ENCODE measurements at regions not wholly inside any gene's neighbourhood (a gene's known extent, or its start where the extent isn't known, plus 50 kb on each side); places are given as distances from the start of the nearest gene placed in this dataset.
"Not testable (repeated sequence)": the region's sequence is repeated elsewhere in the genome, so short reads cannot be mapped to it uniquely, and the experiment has no call there.

DNA sequence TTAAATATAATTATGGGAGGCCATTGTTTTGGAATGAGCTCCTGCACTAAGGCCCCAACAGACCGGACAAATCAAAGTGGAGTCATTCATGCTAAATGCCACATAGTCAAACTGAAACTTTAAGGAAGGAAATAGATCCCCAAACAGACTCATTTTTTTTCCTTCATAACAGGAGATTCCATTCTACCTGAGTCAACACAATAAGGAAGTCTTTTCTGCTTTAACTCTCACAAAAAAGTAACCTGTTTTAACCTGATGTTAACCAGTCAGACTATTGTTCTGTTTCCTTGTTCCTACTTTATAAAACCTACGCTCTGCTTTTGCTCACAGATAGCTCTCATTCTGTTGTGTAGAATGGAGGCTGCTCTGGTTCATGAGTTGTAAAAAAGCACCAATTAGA lies 234.9 kb downstream of the YTHDC2 start:
- Mint-ChIP-seq H3K27ac (ENCODE audit: unreplicated experiment) (no peak overlapping the region), H3K4me1 (ENCODE audit: low read depth, unreplicated experiment) (no peaks in the 10 kb centered on the region), H3K9me3 (ENCODE audit: unreplicated experiment) (peaks cover 10% of the 10 kb centered on the region), H3K36me3 (ENCODE audit: insufficient read depth, unreplicated experiment) (no peaks in the 10 kb centered on the region), H3K27me3 (ENCODE audit: insufficient read depth, unreplicated experiment) (peaks cover 3% of the 10 kb centered on the region), H3K4me3 (ENCODE audit: unreplicated experiment) (no peak overlapping the region)
- no peak for DNase-seq
- TF ChIP-seq, protein P1, sequence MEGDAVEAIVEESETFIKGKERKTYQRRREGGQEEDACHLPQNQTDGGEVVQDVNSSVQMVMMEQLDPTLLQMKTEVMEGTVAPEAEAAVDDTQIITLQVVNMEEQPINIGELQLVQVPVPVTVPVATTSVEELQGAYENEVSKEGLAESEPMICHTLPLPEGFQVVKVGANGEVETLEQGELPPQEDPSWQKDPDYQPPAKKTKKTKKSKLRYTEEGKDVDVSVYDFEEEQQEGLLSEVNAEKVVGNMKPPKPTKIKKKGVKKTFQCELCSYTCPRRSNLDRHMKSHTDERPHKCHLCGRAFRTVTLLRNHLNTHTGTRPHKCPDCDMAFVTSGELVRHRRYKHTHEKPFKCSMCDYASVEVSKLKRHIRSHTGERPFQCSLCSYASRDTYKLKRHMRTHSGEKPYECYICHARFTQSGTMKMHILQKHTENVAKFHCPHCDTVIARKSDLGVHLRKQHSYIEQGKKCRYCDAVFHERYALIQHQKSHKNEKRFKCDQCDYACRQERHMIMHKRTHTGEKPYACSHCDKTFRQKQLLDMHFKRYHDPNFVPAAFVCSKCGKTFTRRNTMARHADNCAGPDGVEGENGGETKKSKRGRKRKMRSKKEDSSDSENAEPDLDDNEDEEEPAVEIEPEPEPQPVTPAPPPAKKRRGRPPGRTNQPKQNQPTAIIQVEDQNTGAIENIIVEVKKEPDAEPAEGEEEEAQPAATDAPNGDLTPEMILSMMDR (IDR thresholded peaks at IDR 0.05; ENCODE audit: insufficient read depth in 1 of 2, low read depth in 1 of 2, low read length in 1 of 2, severe bottlenecking in 1 of 2, unreplicated experiment in 1 of 2) = no peak
- ChIA-PET CTCF (no interaction called here), POLR2A (no interaction called here)
- Histone ChIP-seq H3K4me3 (ENCODE audit: low read depth, low read length) (no peak overlapping the region), H3K36me3 (ENCODE audit: control insufficient read depth, insufficient read depth, low read length) (no peaks in the 10 kb centered on the region), H3K27me3 (replicated peaks; ENCODE audit: control insufficient read depth, insufficient read depth, low read length) (no peaks in the 10 kb centered on the region), H3K9me3 (peaks cover 11% of the 10 kb centered on the region; the same call in 1 of the 2 replicates), H3K4me1 (no peaks in the 10 kb centered on the region)
- BruUV-seq (replicated peaks) = no TSS peak
- intact Hi-C loops (cut with micrococcal nuclease; ENCODE audit: unreplicated experiment) = no loop called here

DNA sequence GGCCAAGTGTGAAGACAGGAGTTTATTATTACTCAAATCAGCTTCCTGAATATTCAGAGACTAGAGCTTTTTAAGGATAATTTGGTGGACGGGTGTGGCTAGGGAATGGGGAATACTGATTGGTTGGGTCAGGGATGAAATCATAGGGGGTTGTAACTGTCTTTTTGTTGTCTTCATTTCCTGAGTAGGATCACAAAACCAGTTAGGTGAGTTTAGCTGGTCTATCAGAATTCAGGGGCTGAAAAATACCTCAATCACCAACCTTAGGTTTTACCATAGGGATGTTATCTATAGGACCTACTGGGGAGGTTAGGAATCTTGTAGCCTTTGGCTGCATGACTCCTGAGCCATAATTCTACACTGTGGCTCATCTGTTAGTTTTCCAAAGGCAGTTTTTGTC lies 235.8 kb downstream of the YTHDC2 start:
- Mint-ChIP-seq H3K27me3 (ENCODE audit: insufficient read depth, unreplicated experiment) (no peaks in the 10 kb centered on the region), H3K4me3 (ENCODE audit: unreplicated experiment) (no peak overlapping the region), H3K9me3 (ENCODE audit: unreplicated experiment) (peaks cover 10% of the 10 kb centered on the region), H3K27ac (ENCODE audit: unreplicated experiment) (no peak overlapping the region), H3K4me1 (ENCODE audit: low read depth, unreplicated experiment) (no peaks in the 10 kb centered on the region), H3K36me3 (ENCODE audit: insufficient read depth, unreplicated experiment) (no peaks in the 10 kb centered on the region)
- no TSS peak for BruUV-seq (replicated peaks)
- POLR2A ChIA-PET = no interaction called here
- H3K4me1 ChIP-seq = no peaks in the 10 kb centered on the region
- no peaks in the 10 kb centered on the region for H3K36me3 ChIP-seq (ENCODE audit: control insufficient read depth, insufficient read depth, low read length)
- intact Hi-C loops (cut with micrococcal nuclease; ENCODE audit: unreplicated experiment) = no loop called here
- DNase-seq = no peak
- CTCF ChIA-PET = no interaction called here
- TF ChIP-seq, protein P1 (IDR thresholded peaks at IDR 0.05; ENCODE audit: insufficient read depth in 1 of 2, low read depth in 1 of 2, low read length in 1 of 2, severe bottlenecking in 1 of 2, unreplicated experiment in 1 of 2) = no peak
- H3K27me3 ChIP-seq (replicated peaks; ENCODE audit: control insufficient read depth, insufficient read depth, low read length) = no peaks in the 10 kb centered on the region
- peaks cover 13% of the 10 kb centered on the region; the same call in 1 of the 2 replicates for H3K9me3 ChIP-seq
- no peak overlapping the region for H3K4me3 ChIP-seq (ENCODE audit: low read depth, low read length)

DNA sequence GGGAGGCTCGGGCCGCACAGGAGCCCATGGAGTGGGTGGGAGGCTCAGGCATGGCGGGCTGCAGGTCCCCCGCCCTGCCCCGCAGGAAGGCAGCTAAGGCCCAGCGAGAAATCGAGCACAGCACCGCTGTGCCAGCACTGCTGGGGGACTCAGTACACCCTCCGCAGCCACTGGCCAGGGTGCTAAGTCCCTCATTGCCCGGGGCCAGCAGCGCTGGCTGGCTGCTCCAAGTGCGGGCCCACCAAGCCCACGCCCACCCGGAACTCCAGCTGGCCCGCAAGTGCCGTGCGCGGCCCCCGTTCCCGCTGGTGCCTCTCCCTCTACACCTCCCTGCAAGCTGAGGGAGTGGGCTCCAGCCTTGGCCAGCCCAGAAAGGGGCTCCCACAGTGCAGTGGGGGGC lies 239.7 kb downstream of the YTHDC2 start:
- H3K9me3 Mint-ChIP-seq (ENCODE audit: unreplicated experiment); H3K27me3 ChIP-seq (replicated peaks; ENCODE audit: control insufficient read depth, insufficient read depth, low read length): not testable (repeated sequence)

DNA sequence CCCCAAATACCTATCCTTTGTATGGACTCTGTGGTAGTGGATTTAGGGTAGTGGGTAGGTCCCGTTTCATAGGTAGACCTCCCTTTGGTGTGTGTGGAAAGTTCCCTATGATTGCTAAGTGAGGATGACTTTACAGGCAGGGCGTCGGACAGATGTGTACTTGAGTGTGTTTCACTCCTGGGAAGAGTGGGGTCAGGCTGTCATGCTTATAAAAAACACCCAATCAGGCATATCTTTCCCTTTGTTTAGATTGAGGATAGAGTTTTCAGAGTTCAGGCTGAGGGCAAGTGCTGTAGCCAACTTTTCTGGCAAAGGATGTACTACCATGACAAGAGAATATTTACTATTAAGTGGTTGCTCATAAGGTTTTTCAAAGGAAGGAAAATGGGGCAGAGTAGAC lies 242.0 kb downstream of the YTHDC2 start:
- Mint-ChIP-seq H3K27ac (ENCODE audit: unreplicated experiment) (no peak overlapping the region), H3K9me3 (ENCODE audit: unreplicated experiment) (no peaks in the 10 kb centered on the region)
- POLR2A ChIA-PET = no interaction called here

More for the DNA sequence above, 239.7 kb downstream of the YTHDC2 start:
- POLR2A ChIA-PET; BruUV-seq (replicated peaks); DNase-seq; H3K4me3 Mint-ChIP-seq (ENCODE audit: unreplicated experiment); H3K36me3 Mint-ChIP-seq (ENCODE audit: insufficient read depth, unreplicated experiment); intact Hi-C loops (cut with micrococcal nuclease; ENCODE audit: unreplicated experiment); H3K36me3 ChIP-seq (ENCODE audit: control insufficient read depth, insufficient read depth, low read length); H3K27me3 Mint-ChIP-seq (ENCODE audit: insufficient read depth, unreplicated experiment); H3K4me1 Mint-ChIP-seq (ENCODE audit: low read depth, unreplicated experiment); H3K4me3 ChIP-seq (ENCODE audit: low read depth, low read length); CTCF ChIA-PET; H3K4me1 ChIP-seq; H3K27ac Mint-ChIP-seq (ENCODE audit: unreplicated experiment): not testable (repeated sequence)
- peaks cover 14% of the 10 kb centered on the region; the same call in 1 of the 2 replicates for H3K9me3 ChIP-seq

More for the DNA sequence above, 242.0 kb downstream of the YTHDC2 start:
- intact Hi-C loops (cut with micrococcal nuclease; ENCODE audit: unreplicated experiment) = no loop called here
- DNase-seq = no peak
- Histone ChIP-seq H3K9me3 (peaks cover 7% of the 10 kb centered on the region; the same call in 1 of the 2 replicates), H3K4me1 (no peaks in the 10 kb centered on the region), H3K36me3 (ENCODE audit: control insufficient read depth, insufficient read depth, low read length) (no peaks in the 10 kb centered on the region), H3K4me3 (ENCODE audit: low read depth, low read length) (no peak overlapping the region), H3K27me3 (replicated peaks; ENCODE audit: control insufficient read depth, insufficient read depth, low read length) (no peaks in the 10 kb centered on the region)
- TF ChIP-seq, protein P1 (IDR thresholded peaks at IDR 0.05; ENCODE audit: insufficient read depth in 1 of 2, low read depth in 1 of 2, low read length in 1 of 2, severe bottlenecking in 1 of 2, unreplicated experiment in 1 of 2) = no peak
- CTCF ChIA-PET = no interaction called here
- BruUV-seq (replicated peaks) = no TSS peak
- Mint-ChIP-seq H3K36me3 (ENCODE audit: insufficient read depth, unreplicated experiment) (no peaks in the 10 kb centered on the region), H3K27me3 (ENCODE audit: insufficient read depth, unreplicated experiment) (no peaks in the 10 kb centered on the region), H3K4me1 (ENCODE audit: low read depth, unreplicated experiment) (peaks cover 4% of the 10 kb centered on the region), H3K4me3 (ENCODE audit: unreplicated experiment) (no peak overlapping the region)
